DOHH2 (cell line): ENCODE measurements at regions not wholly inside any gene's neighbourhood (a gene's known extent, or its start where the extent isn't known, plus 50 kb on each side); places are given as distances from the start of the nearest gene placed in this dataset.

ENCODE experiments used
- CTCF ChIP-seq: fragments of 200-600 bp; sonication (generic); IDR thresholded peaks from one replicate; pipeline ENCODE4 v1.5.1; 2014; ENCODE audit warnings: antibody characterized with exemption, mild to moderate bottlenecking, low read depth, low read length; ENCODE audit not compliant: poor library complexity, severe bottlenecking
- EZH2phosphoT487 ChIP-seq: fragments of 200-600 bp; sonication (generic); IDR thresholded peaks from 2 replicates; pipeline ENCODE4 v1.6.1; 2017; ENCODE audit warnings: borderline replicate concordance, mild to moderate bottlenecking, antibody characterized with exemption, low read length, moderate library complexity, mixed read lengths

GRCh38 chr6:90397047-90397446 is 100.4 kb upstream of the BACH2 start:
- TF ChIP-seq CTCF, result no peak
- TF ChIP-seq EZH2phosphoT487, result no peak
